Stimulated activated CD4-positive, alpha-beta T cell treated with anti-CD3 and anti-CD28 coated beads, Interleukin-15, amount 100 ng/mL, for 24 hours (primary cell): ENCODE measurements at regions not wholly inside any gene's neighbourhood (a gene's known extent, or its start where the extent isn't known, plus 50 kb on each side); places are given as distances from the start of the nearest gene placed in this dataset.
A peak's percentile ranks its signal among the peaks of the same experiment; 100 is the strongest.

ENCODE experiments used
- DNase-seq: peaks from one replicate; pipeline ENCODE4 v3.0.0-alpha.2; 2020

DNA sequence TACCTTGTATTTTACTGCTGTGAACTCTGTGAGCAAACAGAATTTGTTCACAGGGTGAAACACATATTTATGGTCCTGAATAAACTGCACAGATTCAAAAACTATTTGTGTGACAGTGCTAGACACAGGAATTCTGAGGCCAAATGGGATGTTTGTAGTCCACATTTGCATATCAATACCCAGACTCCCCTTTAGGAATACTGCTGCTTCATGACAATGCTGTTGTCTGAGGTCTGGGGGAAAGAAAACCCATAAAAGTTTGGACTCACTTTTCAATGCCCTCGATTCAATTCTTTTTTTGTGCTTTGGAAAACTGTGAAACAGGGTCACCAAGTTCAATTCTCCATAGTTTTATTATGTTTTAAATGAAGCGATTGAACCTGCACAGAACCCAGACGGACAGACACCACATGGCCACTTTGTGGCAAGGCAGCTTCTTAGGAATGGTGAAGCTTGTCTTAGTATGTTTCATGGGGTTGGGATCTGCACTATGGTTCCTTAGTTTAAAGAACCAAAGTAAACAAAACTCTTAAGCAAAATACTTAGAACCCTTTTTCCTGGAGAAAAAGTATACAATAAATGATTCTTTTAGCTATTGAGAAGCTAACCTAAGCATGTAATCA, 92.3 kb upstream of the MAD2L1 start:
- no peak for DNase-seq

GRCh38 chr4:120158046-120158445, 91.4 kb upstream of the MAD2L1 start:
- DNase-seq: no peak

- peak; percentile 16 for DNase-seq
Observed at GRCh38 chr4:120156120-120156718, 89.6 kb upstream of the MAD2L1 start.

GRCh38 chr4:120155287-120155686, 88.6 kb upstream of the MAD2L1 start:
- no peak for DNase-seq

GRCh38 chr4:120144634-120145033, 78.0 kb upstream of the MAD2L1 start:
- no peak for DNase-seq

DNA sequence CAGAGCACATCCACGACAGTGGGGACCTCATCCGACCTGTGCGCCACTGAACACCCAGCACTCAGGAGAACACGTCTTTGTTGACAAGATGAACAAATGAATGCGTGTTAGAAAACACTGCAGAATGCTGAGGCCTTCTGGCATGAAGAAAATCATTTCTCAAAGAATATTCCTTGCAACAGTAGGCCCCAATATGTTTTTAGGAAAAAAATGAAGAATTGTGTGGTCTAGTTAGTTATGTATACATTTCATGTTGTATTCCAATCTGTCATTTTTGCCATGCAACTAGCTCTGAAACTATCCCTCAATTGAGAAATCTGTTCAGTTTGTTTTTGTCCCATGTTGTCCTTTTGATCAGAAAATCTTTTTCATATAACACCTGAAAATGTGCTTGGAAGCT, 77.4 kb upstream of the MAD2L1 start:
- no peak for DNase-seq

- no peak for DNase-seq
Observed at GRCh38 chr4:120139392-120139791, 72.7 kb upstream of the MAD2L1 start.

DNA sequence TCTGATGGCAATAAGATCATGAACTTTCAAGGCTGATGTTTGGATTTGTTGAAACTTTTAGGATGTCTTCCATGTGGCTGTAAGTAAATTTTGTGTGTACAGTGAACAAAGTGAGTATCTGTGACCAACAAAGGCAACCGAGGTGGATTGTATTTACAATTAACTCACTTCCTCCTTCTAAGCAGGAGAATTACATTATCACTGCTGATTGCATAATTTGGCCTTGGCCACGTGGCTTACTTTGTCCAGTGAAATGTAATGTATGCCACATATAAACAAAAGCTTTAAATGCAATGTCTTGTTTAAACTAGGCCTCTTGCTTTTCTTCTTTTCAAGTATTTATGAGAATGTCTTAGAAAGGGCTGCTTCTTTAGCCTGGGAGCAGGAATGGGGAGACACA, 66.3 kb upstream of the MAD2L1 start:
- DNase-seq: no peak

DNA sequence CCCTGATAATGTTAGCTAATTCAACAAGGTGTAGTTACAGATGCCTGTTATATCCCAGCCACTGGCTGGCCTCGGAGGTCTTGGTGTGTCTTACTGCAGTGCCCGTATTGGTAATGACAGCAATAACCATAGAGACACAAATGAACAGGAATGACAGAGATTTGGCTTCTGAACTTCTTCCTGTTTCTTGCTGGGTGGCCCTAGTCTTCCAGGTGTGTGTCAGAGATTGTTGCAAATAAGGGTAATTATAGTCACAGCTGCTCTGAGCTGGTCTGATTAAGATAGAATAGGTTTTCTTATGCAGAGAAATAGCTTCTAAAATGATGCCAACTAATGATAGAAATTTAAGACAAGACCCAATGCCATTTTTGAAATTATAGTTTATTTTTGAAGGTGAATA, 64.1 kb upstream of the MAD2L1 start:
- DNase-seq: no peak
